ENCODE measurements at regions not wholly inside any gene's neighbourhood (a gene's known extent, or its start where the extent isn't known, plus 50 kb on each side); places are given as distances from the start of the nearest gene placed in this dataset.

GRCh38 chr17:21517538-21518293 lies 141.6 kb downstream of the KCNJ12 start:
- DNase-seq = no peak

- no peak for DNase-seq
Measured at GRCh38 chr17:21522755-21523336, 146.7 kb downstream of the KCNJ12 start.

GRCh38 chr17:21523497-21524210 lies 147.5 kb downstream of the KCNJ12 start:
- no peak for DNase-seq

- no peak for DNase-seq
Measured at GRCh38 chr17:21524211-21524591, 148.0 kb downstream of the KCNJ12 start.

- no peak for DNase-seq
Measured at GRCh38 chr17:21525464-21526130, 149.4 kb downstream of the KCNJ12 start.

- no peak for DNase-seq
Measured at GRCh38 chr17:21528031-21528695, 152.0 kb downstream of the KCNJ12 start.

- no peak for DNase-seq
Measured at GRCh38 chr17:21530311-21530710, 154.2 kb downstream of the KCNJ12 start.

- no peak for DNase-seq
Measured at GRCh38 chr17:21530841-21531240, 154.7 kb downstream of the KCNJ12 start.

- no peak for DNase-seq
Measured at GRCh38 chr17:21532763-21533385, 156.7 kb downstream of the KCNJ12 start.

GRCh38 chr17:21535686-21536375 lies 156.5 kb upstream of the KCNJ18 start:
- no peak for DNase-seq

GRCh38 chr17:21537302-21537701 lies 155.0 kb upstream of the KCNJ18 start:
- no peak for DNase-seq

GRCh38 chr17:21538615-21539014 lies 153.7 kb upstream of the KCNJ18 start:
- no peak for DNase-seq

GRCh38 chr17:21539146-21539545 lies 153.2 kb upstream of the KCNJ18 start:
- no peak for DNase-seq

- no peak for DNase-seq
Measured at GRCh38 chr17:21540502-21540901, 151.8 kb upstream of the KCNJ18 start.

GRCh38 chr17:21542070-21542469 lies 150.3 kb upstream of the KCNJ18 start:
- DNase-seq = no peak

- no peak for DNase-seq
Measured at GRCh38 chr17:21542991-21543390, 149.3 kb upstream of the KCNJ18 start.

GRCh38 chr17:21545064-21545463 lies 147.3 kb upstream of the KCNJ18 start:
- no peak for DNase-seq

GRCh38 chr17:21548236-21548635 lies 144.1 kb upstream of the KCNJ18 start:
- no peak for DNase-seq

GRCh38 chr17:21549107-21549687 lies 143.1 kb upstream of the KCNJ18 start:
- DNase-seq = peak; percentile 62

- peak; percentile 40 for DNase-seq
Measured at GRCh38 chr17:21550031-21550430, 142.3 kb upstream of the KCNJ18 start.

GRCh38 chr17:21551081-21551881 lies 141.0 kb upstream of the KCNJ18 start:
- peak; percentile 77 for DNase-seq

Data from stimulated activated CD4-positive, alpha-beta T cell treated with anti-CD3 and anti-CD28 coated beads, Interleukin-1b, Interleukin-23, amount 100 ng/mL, for 48 hours (primary cell).